A549 (cell line): ENCODE measurements at regions not wholly inside any gene's neighbourhood (a gene's known extent, or its start where the extent isn't known, plus 50 kb on each side); places are given as distances from the start of the nearest gene placed in this dataset.

Experiments
- ATAC-seq, 2 experiments: fragments of 200-7000 bp in 1 of 2; fragments of >200 bp in 1 of 2; cut with Nextera tagmentation in 1 of 2; cut with Tn5 transposase in 1 of 2; 3 replicates each; pipeline versions ENCODE4 v1.8.0 to v1.9.1; 2018 to 2020; ENCODE audit warnings: mild to moderate bottlenecking in 1 of 2, moderate library complexity in 1 of 2
- CTCF ChIA-PET: fragments of 300-600 bp; sonication (Branson Sonifier 250); formaldehyde crosslinking; extraction: SDS; loops from one replicate; lab custom pipeline; 2021; ENCODE audit warnings: antibody characterized with exemption, inconsistent platforms; lab: Yijun Ruan, JAX
- POLR2A ChIA-PET: fragments of 350-600 bp; formaldehyde crosslinking; extraction: SDS; loops from one replicate; lab custom pipeline; 2021; ENCODE audit warnings: antibody characterized with exemption, inconsistent platforms; lab: Yijun Ruan, JAX
- DNase-seq, 2 experiments: peaks; one replicate each; pipeline versions ENCODE4 v3.0.0 to v3.0.0-alpha.2; 2011 to 2016; ENCODE audit warnings: low read depth in 1 of 2, low spot score in 1 of 2
- FAIRE-seq: peaks from 2 replicates; lab custom pipeline; 2011; peaks lifted over from hg19 to GRCh38; lab: Jason Lieb, UNC
- H3K27ac ChIP-seq, 2 experiments: fragments of >200 bp; sonication (Bioruptor Twin); formaldehyde crosslinking; 3 replicates each; pipeline ENCODE4 v1.5.1; 2016 to 2017
- H3K4me1 ChIP-seq: fragments of >200 bp; sonication (Bioruptor Twin); formaldehyde crosslinking; 3 replicates; pipeline ENCODE4 v1.6.1; 2016
- H3K4me2 ChIP-seq: fragments of >200 bp; sonication (Bioruptor Twin); formaldehyde crosslinking; 3 replicates; pipeline ENCODE4 v1.6.1; 2016
- H3K4me3 ChIP-seq: fragments of >200 bp; sonication (Bioruptor Twin); formaldehyde crosslinking; 3 replicates; pipeline ENCODE4 v1.5.1; 2016
- H3K9me3 ChIP-seq: fragments of >200 bp; sonication (Bioruptor Twin); formaldehyde crosslinking; 3 replicates; pipeline ENCODE4 v1.6.1; 2016
- CBX2 ChIP-seq: fragments of 200-600 bp; sonication (generic); IDR thresholded peaks from 2 replicates; pipeline ENCODE4 v1.6.1; 2016; ENCODE audit warnings: low read depth, mild to moderate bottlenecking, borderline replicate concordance
- CBX8 ChIP-seq: fragments of 200-600 bp; sonication (generic); IDR thresholded peaks from 2 replicates; pipeline ENCODE4 v1.6.1; 2016
- CHD2 ChIP-seq: fragments of 150-350 bp; IDR thresholded peaks from 2 replicates; pipeline ENCODE4 v1.6.1; 2014; ENCODE audit warnings: low read length; ENCODE audit not compliant: partially characterized antibody
- CHD4 ChIP-seq: fragments of 200-600 bp; sonication (generic); IDR thresholded peaks from 2 replicates; pipeline ENCODE4 v1.6.1; 2016; ENCODE audit warnings: antibody characterized with exemption, mild to moderate bottlenecking, borderline replicate concordance
- EHF ChIP-seq: fragments of 250-450 bp; sonication (Bioruptor Pico); IDR thresholded peaks from 2 replicates; pipeline ENCODE4 v1.5.0; 2020; ENCODE audit warnings: mild to moderate bottlenecking
- ESRRA ChIP-seq: fragments of 150-350 bp; IDR thresholded peaks from 2 replicates; pipeline ENCODE4 v1.6.1; 2014; ENCODE audit warnings: mild to moderate bottlenecking, low read length, borderline replicate concordance
- GATA3 ChIP-seq: IDR thresholded peaks from 2 replicates; pipeline ENCODE4 v1.6.1; 2012; ENCODE audit warnings: borderline replicate concordance
- HEYL ChIP-seq: fragments of 250-450 bp; sonication (Bioruptor Pico); IDR thresholded peaks from 2 replicates; pipeline ENCODE4 v1.8.0; 2021; ENCODE audit warnings: mild to moderate bottlenecking, moderate library complexity
- HOXA7 ChIP-seq: fragments of 250-450 bp; sonication (Bioruptor Pico); IDR thresholded peaks from 2 replicates; pipeline ENCODE4 v1.5.0; 2020; ENCODE audit warnings: mild to moderate bottlenecking, moderate library complexity
- HOXB13 ChIP-seq: fragments of 250-450 bp; sonication (Bioruptor Pico); IDR thresholded peaks from 2 replicates; pipeline ENCODE4 v1.5.0; 2020; ENCODE audit warnings: low read depth, mild to moderate bottlenecking, moderate library complexity
- HOXB5 ChIP-seq: fragments of 250-450 bp; sonication (Bioruptor Pico); IDR thresholded peaks from 2 replicates; pipeline ENCODE4 v1.5.0; 2020; ENCODE audit warnings: mild to moderate bottlenecking, moderate library complexity
- JUN ChIP-seq, 2 experiments: fragments of >200 bp; sonication (Bioruptor Twin); formaldehyde crosslinking; IDR thresholded peaks; 2 replicates in 1 of 2; 3 replicates in 1 of 2; pipeline ENCODE4 v1.6.1; 2016 to 2017
- KDM1A ChIP-seq: fragments of 200-600 bp; sonication (generic); IDR thresholded peaks from 2 replicates; pipeline ENCODE4 v1.6.1; 2016; ENCODE audit warnings: low read depth, mild to moderate bottlenecking
- KDM5A ChIP-seq: fragments of 200-600 bp; sonication (generic); IDR thresholded peaks from 2 replicates; pipeline ENCODE4 v1.6.1; 2016; ENCODE audit warnings: antibody characterized with exemption, mild to moderate bottlenecking
- MAFK ChIP-seq: fragments of 450-650 bp; IDR thresholded peaks from 2 replicates; pipeline ENCODE4 v1.6.1; 2014; ENCODE audit not compliant: partially characterized antibody
- MAZ ChIP-seq: fragments of 150-350 bp; IDR thresholded peaks from 2 replicates; pipeline ENCODE4 v1.6.1; 2014; ENCODE audit warnings: antibody characterized with exemption, low read depth, low read length, borderline replicate concordance
- MYC ChIP-seq: IDR thresholded peaks from 2 replicates; pipeline ENCODE4 v1.6.1; 2012; ENCODE audit warnings: mild to moderate bottlenecking, inconsistent platforms, low read length, improper control_type of control experiment, borderline replicate concordance
- POLR2AphosphoS2 ChIP-seq: conservative IDR thresholded peaks from 2 replicates; pipeline ENCODE4 v1.6.1; 2012; ENCODE audit warnings: low read length, improper control_type of control experiment, inconsistent platforms
- RAD21 ChIP-seq, 2 experiments: fragments of >200 bp in 1 of 2; sonication (Bioruptor Twin) in 1 of 2; formaldehyde crosslinking in 1 of 2; IDR thresholded peaks in 1 of 2; conservative IDR thresholded peaks in 1 of 2; 2 replicates in 1 of 2; 3 replicates in 1 of 2; pipeline ENCODE4 v1.6.1; 2012 to 2018; ENCODE audit warnings: inconsistent platforms in 1 of 2
- RARB ChIP-seq: fragments of 250-450 bp; sonication (Bioruptor Pico); IDR thresholded peaks from 2 replicates; pipeline ENCODE4 v1.8.0; 2021; ENCODE audit warnings: mild to moderate bottlenecking, moderate library complexity
- RCOR1 ChIP-seq: fragments of 150-350 bp; IDR thresholded peaks from 2 replicates; pipeline ENCODE4 v1.6.1; 2014; ENCODE audit warnings: antibody characterized with exemption, low read length, low read depth
- RFX5 ChIP-seq: fragments of 450-650 bp; IDR thresholded peaks from 2 replicates; pipeline ENCODE4 v1.7.1; 2014; ENCODE audit warnings: antibody characterized with exemption, mild to moderate bottlenecking, moderate library complexity
- SMC3 ChIP-seq: fragments of >200 bp; sonication (Bioruptor Twin); formaldehyde crosslinking; IDR thresholded peaks from 3 replicates; pipeline ENCODE4 v1.6.1; 2018; ENCODE audit warnings: inconsistent platforms
- TFCP2L1 ChIP-seq: fragments of 250-450 bp; sonication (Bioruptor Pico); IDR thresholded peaks from 2 replicates; pipeline ENCODE4 v1.5.0; 2021; ENCODE audit warnings: mild to moderate bottlenecking
- ZSCAN20 ChIP-seq: fragments of 250-450 bp; sonication (Bioruptor Pico); IDR thresholded peaks from 2 replicates; pipeline ENCODE4 v1.8.0; 2022; ENCODE audit warnings: mild to moderate bottlenecking, moderate library complexity
- WGBS: methylation state at CpG from one replicate; pipeline ENCODE4 v1.1.6; 2017; ENCODE audit errors: missing lambda C conversion rate; 5-methylcytosine and 5-hydroxymethylcytosine counted together
- TF ChIP-seq, protein P1 (sequence below): fragments of 250-450 bp; sonication (Bioruptor Pico); IDR thresholded peaks from 2 replicates; pipeline ENCODE4 v1.5.0; 2021; ENCODE audit warnings: mild to moderate bottlenecking, moderate library complexity, borderline replicate concordance
- TF ChIP-seq, protein P2 (sequence below): fragments of 150-350 bp; IDR thresholded peaks from 2 replicates; pipeline ENCODE4 v1.6.1; 2014; ENCODE audit warnings: low read depth, mild to moderate bottlenecking, low read length
- TF ChIP-seq, protein P3 (sequence below): IDR thresholded peaks from 2 replicates; pipeline ENCODE4 v1.6.1; 2012
- TF ChIP-seq, protein P4 (sequence below): fragments of >200 bp; sonication (Bioruptor Twin); formaldehyde crosslinking; IDR thresholded peaks from 3 replicates; pipeline ENCODE4 v1.6.1; 2016
- TF ChIP-seq, protein P5 (sequence below): fragments of >200 bp; sonication (Bioruptor Twin); formaldehyde crosslinking; IDR thresholded peaks from 2 replicates; pipeline ENCODE4 v1.6.1; 2016

DNA sequence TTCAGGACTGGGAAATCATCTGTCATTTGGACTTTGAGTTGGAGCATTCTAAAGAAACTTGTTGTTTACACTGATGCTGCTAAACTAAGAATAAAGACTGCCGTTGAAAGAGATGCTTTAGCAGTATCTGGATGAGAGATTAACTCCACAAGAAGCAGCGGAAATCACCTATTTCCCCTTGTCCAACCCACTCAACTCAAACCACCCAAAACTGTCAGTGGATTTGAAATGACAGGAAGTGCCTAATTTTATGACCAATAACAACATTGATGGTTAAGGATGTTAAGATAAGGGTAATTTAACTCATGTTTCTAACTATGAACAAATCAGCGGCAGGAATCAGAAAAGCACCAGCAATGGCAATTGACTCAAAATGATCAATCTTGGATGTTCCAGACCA lies 110.8 kb upstream of the NR2F2 start:
- POLR2A ChIA-PET: no interaction called here
- Histone ChIP-seq H3K4me2 (no peak overlapping the region), H3K4me1 (no peaks in the 10 kb centered on the region), H3K4me3 (no peak overlapping the region)
- DNase-seq (no peak), ATAC-seq (no peak)
- whole genome bisulfite sequencing: 74% methylated on average over 3 of the region's 3 CpGs
- no peak for TF ChIP-seq EHF (CRISPR knock-in tag)
- TF ChIP-seq HEYL (CRISPR knock-in tag): no peak
- TF ChIP-seq KDM1A: no peak
- TF ChIP-seq, protein P1, sequence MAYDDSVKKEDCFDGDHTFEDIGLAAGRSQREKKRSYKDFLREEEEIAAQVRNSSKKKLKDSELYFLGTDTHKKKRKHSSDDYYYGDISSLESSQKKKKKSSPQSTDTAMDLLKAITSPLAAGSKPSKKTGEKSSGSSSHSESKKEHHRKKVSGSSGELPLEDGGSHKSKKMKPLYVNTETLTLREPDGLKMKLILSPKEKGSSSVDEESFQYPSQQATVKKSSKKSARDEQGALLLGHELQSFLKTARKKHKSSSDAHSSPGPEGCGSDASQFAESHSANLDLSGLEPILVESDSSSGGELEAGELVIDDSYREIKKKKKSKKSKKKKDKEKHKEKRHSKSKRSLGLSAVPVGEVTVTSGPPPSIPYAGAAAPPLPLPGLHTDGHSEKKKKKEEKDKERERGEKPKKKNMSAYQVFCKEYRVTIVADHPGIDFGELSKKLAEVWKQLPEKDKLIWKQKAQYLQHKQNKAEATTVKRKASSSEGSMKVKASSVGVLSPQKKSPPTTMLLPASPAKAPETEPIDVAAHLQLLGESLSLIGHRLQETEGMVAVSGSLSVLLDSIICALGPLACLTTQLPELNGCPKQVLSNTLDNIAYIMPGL (CRISPR knock-in tag): no peak
- TF ChIP-seq HOXB5 (CRISPR knock-in tag): no peak
- no peak for TF ChIP-seq MAFK
- TF ChIP-seq RARB (CRISPR knock-in tag): no peak
- TF ChIP-seq, all 56 proteins: peak for 0
- Histone ChIP-seq H3K9me3 (0 out of 3 replicates have a peak, but pooled peaks cover 3% of the 10 kb centered on the region), H3K27ac (no peak overlapping the region)
- CTCF ChIA-PET: no interaction called here
- FAIRE-seq: no peak

DNA sequence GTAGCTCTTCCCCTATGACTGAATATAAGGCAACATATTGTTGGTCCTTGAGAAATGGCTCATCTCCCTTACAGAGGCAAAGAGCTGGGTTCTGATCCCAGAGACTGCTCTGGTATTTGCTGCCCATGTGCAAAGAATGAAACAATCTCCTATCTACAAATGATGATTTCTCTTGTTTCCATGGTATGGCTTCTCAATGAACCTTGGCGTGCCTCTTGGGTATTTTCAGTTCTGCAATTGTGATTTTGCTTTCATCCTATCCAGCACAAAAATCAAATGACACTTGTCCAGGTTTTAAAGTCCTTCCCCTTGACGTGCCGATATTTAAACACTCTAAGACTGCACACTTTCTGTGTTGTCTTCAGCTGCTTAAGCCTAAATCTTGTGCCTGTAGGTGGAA lies 109.8 kb upstream of the NR2F2 start:
- H3K4me2 ChIP-seq: no peak overlapping the region
- POLR2A ChIA-PET: no interaction called here
- H3K4me1 ChIP-seq: 0 out of 3 replicates have a peak, but pooled peaks cover under 1% of the 10 kb centered on the region
- CTCF ChIA-PET: no interaction called here
- ATAC-seq: no peak
- no peak for DNase-seq
- 0 out of 3 replicates have a peak, but pooled peaks cover 3% of the 10 kb centered on the region for H3K9me3 ChIP-seq
- TF ChIP-seq, protein P2, sequence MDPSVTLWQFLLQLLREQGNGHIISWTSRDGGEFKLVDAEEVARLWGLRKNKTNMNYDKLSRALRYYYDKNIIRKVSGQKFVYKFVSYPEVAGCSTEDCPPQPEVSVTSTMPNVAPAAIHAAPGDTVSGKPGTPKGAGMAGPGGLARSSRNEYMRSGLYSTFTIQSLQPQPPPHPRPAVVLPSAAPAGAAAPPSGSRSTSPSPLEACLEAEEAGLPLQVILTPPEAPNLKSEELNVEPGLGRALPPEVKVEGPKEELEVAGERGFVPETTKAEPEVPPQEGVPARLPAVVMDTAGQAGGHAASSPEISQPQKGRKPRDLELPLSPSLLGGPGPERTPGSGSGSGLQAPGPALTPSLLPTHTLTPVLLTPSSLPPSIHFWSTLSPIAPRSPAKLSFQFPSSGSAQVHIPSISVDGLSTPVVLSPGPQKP: no peak
- TF ChIP-seq RAD21 (conservative IDR thresholded peaks at IDR 0.05 in 1 of 2, IDR thresholded peaks at IDR 0.05 in 1 of 2) (no peak), CHD4 (no peak), HEYL (CRISPR knock-in tag) (no peak), CHD2 (no peak), SMC3 (no peak), RARB (CRISPR knock-in tag) (no peak), RFX5 (no peak), TFCP2L1 (CRISPR knock-in tag) (no peak), KDM5A (no peak), ESRRA (no peak), HOXB13 (CRISPR knock-in tag) (no peak), POLR2AphosphoS2 (no peak)
- TF ChIP-seq, protein P3, sequence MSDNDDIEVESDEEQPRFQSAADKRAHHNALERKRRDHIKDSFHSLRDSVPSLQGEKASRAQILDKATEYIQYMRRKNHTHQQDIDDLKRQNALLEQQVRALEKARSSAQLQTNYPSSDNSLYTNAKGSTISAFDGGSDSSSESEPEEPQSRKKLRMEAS: no peak
- 80% methylated on average over 3 of the region's 3 CpGs for WGBS
- no peak overlapping the region for H3K27ac ChIP-seq
- FAIRE-seq: no peak
- no peak overlapping the region for H3K4me3 ChIP-seq

DNA sequence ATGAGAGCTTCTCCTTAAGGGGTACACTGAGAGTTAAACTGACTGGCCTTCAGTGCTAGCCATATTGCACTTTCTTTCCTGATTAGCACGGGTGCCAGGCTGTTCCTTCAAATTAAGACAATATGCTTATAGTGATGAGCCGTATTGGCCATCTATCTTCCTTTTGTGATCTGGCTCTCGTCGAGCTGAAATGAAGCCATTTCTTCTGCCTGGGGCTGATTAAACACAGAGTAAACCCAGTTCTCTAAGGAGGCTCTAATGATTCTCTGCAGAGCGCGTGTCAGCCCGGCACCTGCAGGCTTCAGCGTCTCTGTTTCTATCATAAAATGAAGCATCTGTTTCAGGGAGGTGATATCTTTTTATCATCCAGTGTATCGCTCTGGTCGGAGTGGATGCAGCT lies 107.5 kb upstream of the NR2F2 start:
- 80% methylated on average over 10 of the region's 10 CpGs for WGBS
- no peak for ATAC-seq
- no peak for DNase-seq
- FAIRE-seq: no peak
- no peak overlapping the region for H3K27ac ChIP-seq
- H3K4me2 ChIP-seq: no peak overlapping the region
- H3K9me3 ChIP-seq: no peaks in the 10 kb centered on the region
- no peak overlapping the region for H3K4me3 ChIP-seq
- 0 out of 3 replicates have a peak, but pooled peaks cover 6% of the 10 kb centered on the region for H3K4me1 ChIP-seq
- ChIA-PET CTCF (interaction anchor here (0.7 to 1.9 kb wide), 2 partner anchors 31 to 104 kb away, joined by 3 to 4 read pairs; no protein-coding TSS in a partner anchor), POLR2A (no interaction called here)
- TF ChIP-seq MYC (no peak), CBX2 (no peak), CBX8 (no peak), GATA3 (no peak), POLR2AphosphoS2 (no peak), RCOR1 (no peak), MAZ (no peak), ZSCAN20 (CRISPR knock-in tag) (no peak), CHD4 (no peak), HOXA7 (CRISPR knock-in tag) (no peak), JUN (IDR thresholded peaks at IDR 0.05) (no peak), HOXB5 (CRISPR knock-in tag) (no peak)
- TF ChIP-seq, protein P4, sequence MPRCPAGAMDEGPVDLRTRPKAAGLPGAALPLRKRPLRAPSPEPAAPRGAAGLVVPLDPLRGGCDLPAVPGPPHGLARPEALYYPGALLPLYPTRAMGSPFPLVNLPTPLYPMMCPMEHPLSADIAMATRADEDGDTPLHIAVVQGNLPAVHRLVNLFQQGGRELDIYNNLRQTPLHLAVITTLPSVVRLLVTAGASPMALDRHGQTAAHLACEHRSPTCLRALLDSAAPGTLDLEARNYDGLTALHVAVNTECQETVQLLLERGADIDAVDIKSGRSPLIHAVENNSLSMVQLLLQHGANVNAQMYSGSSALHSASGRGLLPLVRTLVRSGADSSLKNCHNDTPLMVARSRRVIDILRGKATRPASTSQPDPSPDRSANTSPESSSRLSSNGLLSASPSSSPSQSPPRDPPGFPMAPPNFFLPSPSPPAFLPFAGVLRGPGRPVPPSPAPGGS: no peak
- TF ChIP-seq, protein P2: no peak
- TF ChIP-seq, protein P5, sequence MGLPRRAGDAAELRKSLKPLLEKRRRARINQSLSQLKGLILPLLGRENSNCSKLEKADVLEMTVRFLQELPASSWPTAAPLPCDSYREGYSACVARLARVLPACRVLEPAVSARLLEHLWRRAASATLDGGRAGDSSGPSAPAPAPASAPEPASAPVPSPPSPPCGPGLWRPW: no peak
